T-helper 2 cell treated with Interferon-gamma antibody and Interleukin-4, amounts not matched to agents 100 ng/mL and 5 ng/mL, for 36 hours (primary cell): ENCODE measurements at regions not wholly inside any gene's neighbourhood (a gene's known extent, or its start where the extent isn't known, plus 50 kb on each side); places are given as distances from the start of the nearest gene placed in this dataset.
"Not testable (repeated sequence)": the region's sequence is repeated elsewhere in the genome, so short reads cannot be mapped to it uniquely, and the experiment has no call there.

Experiments
- intact Hi-C: fragments of 100-400 bp; cut with micrococcal nuclease; formaldehyde crosslinking; loops from one replicate; pipeline ENCODE4 v1.15.1; 2023

- intact Hi-C loops: not testable (repeated sequence)
Observed at GRCh38 chr16:72729552-72729951, 318.4 kb downstream of the ZFHX3 start.

GRCh38 chr16:72728516-72728915, 319.4 kb downstream of the ZFHX3 start:
- intact Hi-C loops: no loop called here

DNA sequence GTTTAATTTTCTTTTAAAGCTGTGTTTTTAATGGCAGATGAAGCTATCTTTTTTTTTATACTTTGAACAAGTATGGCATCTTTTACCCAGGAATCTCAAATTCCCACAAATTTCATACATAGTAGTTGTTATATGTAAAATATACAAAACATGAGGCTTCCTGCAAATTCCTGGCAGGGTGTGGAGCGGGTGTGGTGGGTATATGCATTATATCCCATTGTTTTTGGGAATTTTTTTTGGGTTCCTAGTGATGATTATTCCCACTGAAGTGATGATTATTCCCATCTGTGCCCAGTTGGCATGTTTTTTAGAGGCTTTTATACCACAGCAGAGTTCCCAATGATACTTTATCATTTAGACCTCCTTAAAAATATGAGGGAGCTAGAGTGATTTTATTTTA, 320.4 kb downstream of the ZFHX3 start:
- intact Hi-C loops: no loop called here

DNA sequence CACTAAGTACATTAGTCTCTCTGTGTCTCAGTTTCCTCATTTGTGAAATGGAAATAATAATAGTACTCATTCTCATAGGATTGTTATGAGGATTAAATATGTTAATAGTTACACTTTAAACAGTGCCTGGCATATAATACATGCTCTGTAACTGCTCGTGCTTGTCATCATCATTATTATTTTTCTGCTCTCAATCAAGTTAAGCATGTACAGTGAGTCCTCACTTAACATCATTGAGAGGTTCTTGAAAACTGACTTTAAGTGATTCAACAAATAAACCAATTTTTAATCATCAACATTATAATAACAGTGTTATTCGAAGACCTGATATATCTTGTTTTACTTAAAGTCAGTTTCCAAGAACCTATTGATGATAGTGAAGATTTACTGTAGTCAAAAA, 322.3 kb downstream of the ZFHX3 start:
- intact Hi-C loops: no loop called here

DNA sequence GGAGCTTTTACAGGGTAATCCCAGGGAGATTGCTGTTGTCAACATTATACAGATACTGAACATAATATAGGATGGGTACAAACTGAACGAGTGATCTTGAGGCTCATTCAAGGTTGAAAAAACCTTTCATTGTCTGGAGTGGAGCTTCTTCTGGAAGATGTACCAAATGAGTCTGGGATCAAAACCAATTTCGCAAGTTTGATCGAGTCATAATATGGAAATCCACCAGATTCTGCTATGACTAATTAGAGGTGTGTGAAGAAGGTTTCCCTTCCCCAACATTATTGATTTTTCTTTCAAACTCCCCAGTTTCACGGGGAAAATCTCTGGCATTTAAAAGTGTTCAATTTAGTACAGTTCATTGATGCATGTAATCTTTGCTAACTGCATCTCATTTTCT, 324.1 kb downstream of the ZFHX3 start:
- intact Hi-C loops: no loop called here

DNA sequence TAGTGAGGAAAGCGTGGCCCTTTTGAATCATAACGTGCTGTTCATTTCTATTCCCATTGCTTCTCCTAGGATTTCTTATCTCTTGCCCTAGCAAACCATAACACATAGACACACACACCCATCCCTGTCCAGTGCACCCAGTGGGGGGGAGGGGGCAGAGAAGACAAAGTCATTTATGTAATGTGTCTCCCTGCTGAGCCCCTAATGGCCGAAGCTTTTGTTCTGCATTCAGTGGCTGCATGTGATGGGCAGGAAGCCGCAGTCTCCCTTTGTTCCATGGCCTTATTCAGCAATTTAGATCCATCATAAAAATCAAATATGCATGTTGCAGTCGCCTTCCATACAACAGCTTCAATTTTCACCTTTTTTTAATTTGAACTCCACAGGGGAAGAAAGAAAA, 325.4 kb downstream of the ZFHX3 start:
- intact Hi-C loops: no loop called here

GRCh38 chr16:72721981-72722380, 325.9 kb downstream of the ZFHX3 start:
- intact Hi-C loops: no loop called here

DNA sequence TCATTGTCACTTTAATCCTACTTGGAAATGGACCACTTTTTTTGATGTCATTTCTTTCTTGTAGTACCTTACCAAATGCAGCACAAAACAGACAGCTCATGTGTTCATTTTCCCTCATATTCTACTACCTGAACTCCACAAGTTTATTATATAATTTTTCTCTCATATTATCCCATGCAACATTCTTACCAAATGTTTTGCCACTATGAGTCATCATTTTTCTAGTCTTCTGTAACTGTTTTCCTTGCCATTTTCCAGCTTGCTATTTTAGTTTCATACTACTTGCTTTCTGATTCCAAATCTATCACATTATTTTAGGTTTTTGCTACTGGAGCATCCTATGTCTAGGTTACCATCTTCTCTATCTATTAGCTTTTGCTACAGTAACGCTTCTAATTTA, 332.7 kb downstream of the ZFHX3 start:
- intact Hi-C loops: no loop called here

DNA sequence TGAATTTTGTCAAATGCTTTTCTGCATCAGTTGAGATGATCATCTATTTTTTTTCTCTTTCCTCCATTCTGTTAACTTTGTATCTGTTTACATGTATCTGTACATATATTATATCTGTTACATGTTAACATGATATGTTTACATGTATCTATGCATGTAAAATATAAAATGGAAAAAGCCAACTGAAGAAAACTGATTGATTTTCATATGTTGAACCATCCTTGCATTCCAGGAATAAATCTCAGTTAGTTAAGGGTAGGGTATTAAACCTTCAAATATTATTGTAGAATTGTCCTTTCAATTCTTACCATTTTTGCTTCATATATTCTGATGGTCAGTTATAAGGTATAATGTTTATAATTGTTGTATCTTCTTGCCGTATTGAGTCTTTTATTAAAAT, 336.1 kb downstream of the ZFHX3 start:
- intact Hi-C loops: no loop called here

DNA sequence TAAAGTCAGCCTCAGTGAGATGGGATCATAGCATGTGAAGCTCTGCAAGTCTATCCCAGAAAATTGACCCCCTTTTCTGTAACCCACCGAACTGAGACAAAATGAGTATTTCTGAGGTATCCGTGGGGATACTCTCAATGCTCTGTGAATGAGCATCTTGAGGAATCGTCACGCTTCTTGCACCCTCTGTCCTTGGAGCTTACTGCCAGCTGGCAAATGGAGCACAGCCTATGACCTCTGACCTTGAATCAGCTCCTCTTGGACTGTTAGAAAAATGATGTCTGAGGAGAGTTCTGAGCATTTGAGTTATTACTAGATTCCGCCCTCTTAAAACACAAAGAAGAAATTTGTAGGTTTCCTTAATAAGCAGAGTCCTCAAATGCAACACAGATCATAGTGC, 342.1 kb downstream of the ZFHX3 start:
- intact Hi-C loops: no loop called here

- intact Hi-C loops: no loop called here
Observed at GRCh38 chr16:72704746-72705372, 343.1 kb downstream of the ZFHX3 start.

DNA sequence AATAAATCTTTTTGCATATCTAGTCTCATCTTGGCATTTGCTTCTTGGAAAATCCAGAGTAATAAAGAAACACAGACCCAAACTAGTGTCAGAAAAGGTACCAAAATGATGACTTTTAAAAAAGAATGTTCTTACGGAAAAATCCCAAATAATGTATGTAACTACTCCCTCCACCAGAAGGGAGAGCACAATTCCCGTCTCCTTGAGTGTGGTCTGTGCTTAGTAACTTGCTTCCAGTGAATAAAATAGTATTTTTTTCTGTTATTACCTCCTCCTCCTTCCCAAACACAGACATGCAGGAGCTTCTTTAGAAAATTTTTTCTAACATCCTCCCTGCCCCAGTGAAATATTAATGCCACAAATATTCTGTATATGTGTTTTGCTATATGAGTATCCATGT, 358.1 kb downstream of the ZFHX3 start:
- intact Hi-C loops: no loop called here

DNA sequence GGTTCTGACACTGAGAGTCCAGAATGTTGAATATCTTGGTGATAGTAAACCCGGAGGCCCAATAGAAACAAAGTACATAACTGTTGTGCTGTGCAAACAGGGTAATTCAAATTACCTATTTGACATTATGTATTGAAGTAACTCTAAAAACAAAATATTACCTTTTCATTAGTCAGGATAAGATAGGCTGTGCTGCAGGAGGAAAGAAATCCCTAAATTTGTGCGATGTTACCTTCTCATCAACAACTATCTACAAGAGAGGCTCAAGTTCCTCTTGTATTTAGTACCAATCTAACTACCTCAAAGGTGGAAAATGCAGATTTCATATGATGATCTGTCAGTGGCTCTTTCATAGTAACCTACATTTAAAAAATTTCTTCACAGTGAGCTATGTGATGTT, 367.2 kb downstream of the ZFHX3 start:
- intact Hi-C loops: no loop called here

- intact Hi-C loops: no loop called here
Observed at GRCh38 chr16:72679856-72680255, 368.1 kb downstream of the ZFHX3 start.

DNA sequence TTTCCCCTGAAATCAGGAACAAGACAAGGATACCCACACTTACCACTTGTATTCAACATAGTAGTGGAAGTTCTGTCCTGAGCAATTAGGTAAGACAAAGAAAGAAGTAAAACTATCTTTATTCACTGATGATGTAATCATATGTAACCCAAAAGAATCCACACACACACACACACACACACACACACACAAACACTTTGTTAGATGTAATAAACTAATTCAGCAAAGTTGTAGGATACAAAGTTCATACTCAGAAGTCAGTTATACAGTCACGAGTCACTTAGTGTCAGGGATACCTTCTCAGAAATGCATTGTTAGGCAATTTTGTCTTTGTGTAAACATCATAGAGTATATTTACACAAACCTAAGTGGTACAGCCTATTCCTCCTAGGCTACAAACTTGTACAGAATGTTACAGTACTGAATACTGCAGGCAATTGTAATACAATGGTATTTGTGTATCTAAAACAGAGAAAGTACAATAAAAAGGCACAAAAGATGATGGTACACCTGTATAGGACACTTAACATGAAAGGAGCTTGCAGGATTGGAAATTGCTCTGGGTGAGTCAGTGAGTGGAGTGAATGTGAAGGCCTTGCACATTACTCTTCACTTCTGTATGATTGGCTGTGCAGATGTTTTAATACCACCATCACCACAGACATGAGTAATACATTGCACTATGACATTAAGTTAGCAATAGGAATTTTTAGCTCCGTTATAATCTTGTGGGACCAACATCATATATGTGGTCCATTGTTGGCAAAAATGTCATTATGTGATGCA, 370.1 kb downstream of the ZFHX3 start:
- intact Hi-C loops: no loop called here

DNA sequence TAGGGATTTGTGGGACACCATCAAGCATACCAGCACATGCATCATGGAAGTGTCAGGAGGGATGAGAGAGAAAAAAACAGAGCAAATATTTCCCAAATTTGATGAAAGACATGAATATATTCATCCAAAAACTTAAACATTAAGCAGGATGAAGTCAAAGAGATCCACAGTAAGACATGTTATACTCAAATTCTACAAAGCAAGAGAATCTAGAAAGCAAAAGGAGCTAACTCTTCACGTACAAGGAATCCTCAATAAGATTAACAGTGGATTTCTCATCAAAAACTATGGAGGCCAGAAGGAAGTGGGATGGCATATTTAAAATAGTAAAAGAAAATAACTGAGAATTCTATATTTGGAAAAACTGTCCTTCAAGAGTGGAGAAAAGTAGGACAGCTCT, 374.8 kb downstream of the ZFHX3 start:
- intact Hi-C loops: no loop called here

DNA sequence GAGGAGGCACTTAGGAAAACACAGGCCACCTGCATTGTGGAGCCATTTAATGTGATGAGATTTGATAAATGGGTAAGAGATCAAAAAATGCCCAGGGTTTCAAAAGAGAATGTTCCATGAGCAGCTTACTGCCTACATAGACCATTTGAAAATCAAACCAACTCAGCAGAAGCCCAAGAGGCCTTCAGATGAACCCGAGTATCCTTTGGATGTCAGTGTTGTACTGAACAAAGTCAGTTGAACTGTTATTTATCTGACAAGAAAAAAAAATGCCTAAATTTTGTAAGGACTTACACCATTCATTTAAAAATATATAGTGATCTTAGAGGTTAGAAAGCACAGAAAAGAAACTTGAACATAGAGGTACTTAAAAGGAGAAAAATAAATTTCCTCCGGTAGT, 381.7 kb downstream of the ZFHX3 start:
- intact Hi-C loops: no loop called here

DNA sequence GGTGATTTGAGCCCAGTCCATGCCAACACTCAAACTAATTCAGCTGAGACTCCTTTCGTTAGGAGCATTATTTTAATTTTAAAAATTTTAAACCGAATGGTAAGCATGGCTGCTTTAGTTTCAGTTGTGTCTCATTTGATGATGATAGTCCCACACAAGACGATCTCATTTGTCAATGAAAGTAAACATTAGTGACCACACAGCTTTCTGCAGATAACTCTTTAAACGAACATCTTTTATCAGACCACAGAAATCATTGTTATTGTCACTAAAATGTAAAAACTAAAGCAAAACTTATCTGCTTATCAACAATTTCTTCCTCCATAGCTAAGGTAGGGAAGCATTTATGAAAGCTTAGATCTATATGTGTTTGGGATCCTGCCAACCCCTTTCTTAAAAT, 382.2 kb downstream of the ZFHX3 start:
- intact Hi-C loops: loop anchor here (1.0 to 2.0 kb wide), 3 partner anchors 121 to 657 kb away; partner anchors contain the start of genes DHODH, DHX38 and TXNL4B

- intact Hi-C loops: loop anchor here (1.0 to 5.0 kb wide), 4 partner anchors 122 to 656 kb away; partner anchors contain the start of genes DHODH, DHX38 and TXNL4B
Observed at GRCh38 chr16:72664509-72665408, 383.2 kb downstream of the ZFHX3 start.

DNA sequence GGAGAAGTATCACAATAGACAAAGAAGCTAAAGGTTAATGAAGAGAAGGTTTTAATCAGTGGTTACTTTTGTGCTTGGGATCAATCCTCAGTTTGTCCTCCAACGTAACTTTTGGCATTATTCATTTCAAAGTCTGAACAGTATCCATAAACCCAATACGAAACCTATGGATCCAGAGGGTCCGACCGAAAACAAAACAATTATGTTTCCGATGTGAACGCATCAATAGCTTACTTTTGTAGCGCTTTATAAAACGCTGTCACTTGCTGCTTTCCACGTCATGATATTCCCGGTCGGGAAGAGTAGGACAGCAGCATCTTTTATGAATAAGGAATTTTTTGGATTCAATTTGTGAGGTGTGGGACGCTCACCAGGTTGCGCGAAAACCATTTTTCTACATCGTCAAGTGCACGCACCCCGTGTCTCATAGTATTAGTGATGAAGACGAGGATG, 383.8 kb downstream of the ZFHX3 start:
- intact Hi-C loops: loop anchor here (2.0 to 5.0 kb wide), 3 partner anchors 123 to 655 kb away; partner anchors contain the start of gene DHODH

- intact Hi-C loops: no loop called here
Observed at GRCh38 chr16:72658888-72659717, 388.8 kb downstream of the ZFHX3 start.
